ENCODE measurements at regions not wholly inside any gene's neighbourhood (a gene's known extent, or its start where the extent isn't known, plus 50 kb on each side); places are given as distances from the start of the nearest gene placed in this dataset.

DNA sequence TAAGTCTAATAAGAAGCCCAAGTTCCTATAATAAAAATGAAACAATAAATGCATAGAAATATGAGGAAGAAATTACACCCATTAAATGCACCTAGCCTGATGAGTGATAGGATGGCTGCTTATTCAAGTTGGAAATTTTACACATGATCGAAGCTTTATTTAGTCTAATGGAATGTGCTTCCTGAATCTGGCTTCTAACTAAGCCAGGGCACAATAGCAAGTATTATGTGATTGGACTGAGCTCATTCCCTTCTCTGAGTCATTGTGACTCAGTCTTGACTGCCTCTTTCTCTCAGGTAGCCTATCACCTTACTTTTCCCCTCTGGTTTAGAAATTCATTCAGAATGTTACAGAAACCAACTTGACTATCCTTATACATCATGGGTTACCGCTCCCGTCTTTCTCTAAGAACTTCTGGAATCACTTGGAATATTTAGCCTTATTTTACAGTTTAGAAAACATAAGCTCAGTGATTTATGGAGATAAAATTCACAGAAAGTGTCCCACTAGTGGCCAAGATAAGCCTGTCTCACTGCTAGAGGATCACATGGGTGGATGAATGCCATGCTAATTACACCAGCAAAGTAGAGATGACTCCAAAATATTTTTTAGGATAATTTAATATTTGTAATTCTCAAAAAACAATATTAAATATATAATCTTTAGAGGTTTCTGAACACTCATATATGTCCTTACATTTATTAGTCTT lies 505.3 kb upstream of the JAG1 start:
- TF ChIP-seq, protein P1, sequence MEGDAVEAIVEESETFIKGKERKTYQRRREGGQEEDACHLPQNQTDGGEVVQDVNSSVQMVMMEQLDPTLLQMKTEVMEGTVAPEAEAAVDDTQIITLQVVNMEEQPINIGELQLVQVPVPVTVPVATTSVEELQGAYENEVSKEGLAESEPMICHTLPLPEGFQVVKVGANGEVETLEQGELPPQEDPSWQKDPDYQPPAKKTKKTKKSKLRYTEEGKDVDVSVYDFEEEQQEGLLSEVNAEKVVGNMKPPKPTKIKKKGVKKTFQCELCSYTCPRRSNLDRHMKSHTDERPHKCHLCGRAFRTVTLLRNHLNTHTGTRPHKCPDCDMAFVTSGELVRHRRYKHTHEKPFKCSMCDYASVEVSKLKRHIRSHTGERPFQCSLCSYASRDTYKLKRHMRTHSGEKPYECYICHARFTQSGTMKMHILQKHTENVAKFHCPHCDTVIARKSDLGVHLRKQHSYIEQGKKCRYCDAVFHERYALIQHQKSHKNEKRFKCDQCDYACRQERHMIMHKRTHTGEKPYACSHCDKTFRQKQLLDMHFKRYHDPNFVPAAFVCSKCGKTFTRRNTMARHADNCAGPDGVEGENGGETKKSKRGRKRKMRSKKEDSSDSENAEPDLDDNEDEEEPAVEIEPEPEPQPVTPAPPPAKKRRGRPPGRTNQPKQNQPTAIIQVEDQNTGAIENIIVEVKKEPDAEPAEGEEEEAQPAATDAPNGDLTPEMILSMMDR (conservative IDR thresholded peaks at IDR 0.05; ENCODE audit: low read length): no peak
- no peak for TF ChIP-seq EZH2phosphoT487 (IDR thresholded peaks at IDR 0.05; ENCODE audit: borderline replicate concordance, low read depth, low read length)
